ENCODE measurements at regions not wholly inside any gene's neighbourhood (a gene's known extent, or its start where the extent isn't known, plus 50 kb on each side); places are given as distances from the start of the nearest gene placed in this dataset.

- Histone ChIP-seq H3K27ac (ENCODE audit: low read depth, low read length) (no peak overlapping the region), H3K4me1 (ENCODE audit: control insufficient read depth, insufficient read depth, low read length) (no peaks in the 10 kb centered on the region), H3K27me3 (ENCODE audit: control insufficient read depth, insufficient read depth, low read length) (no peaks in the 10 kb centered on the region), H3K36me3 (ENCODE audit: control insufficient read depth, insufficient read depth, low read length) (no peaks in the 10 kb centered on the region), H3K9ac (ENCODE audit: low read length) (no peak overlapping the region), H3K4me3 (ENCODE audit: low read length) (no peak overlapping the region)
These were observed 172.4 kb upstream of the PDE10A start for GRCh38 chr6:165835410-165835851.

GRCh38 chr6:165834613-165835259 lies 171.7 kb upstream of the PDE10A start:
- no peaks in the 10 kb centered on the region for H3K4me1 ChIP-seq (ENCODE audit: control insufficient read depth, insufficient read depth, low read length)
- no peak overlapping the region for H3K9ac ChIP-seq (ENCODE audit: low read length)
- H3K27ac ChIP-seq (ENCODE audit: low read depth, low read length): no peak overlapping the region
- no peaks in the 10 kb centered on the region for H3K36me3 ChIP-seq (ENCODE audit: control insufficient read depth, insufficient read depth, low read length)
- H3K27me3 ChIP-seq (ENCODE audit: control insufficient read depth, insufficient read depth, low read length): no peaks in the 10 kb centered on the region
- no peak overlapping the region for H3K4me3 ChIP-seq (ENCODE audit: low read length)

- no peak overlapping the region for H3K4me3 ChIP-seq (ENCODE audit: low read length)
- no peak overlapping the region for H3K27ac ChIP-seq (ENCODE audit: low read depth, low read length)
- no peak overlapping the region for H3K9ac ChIP-seq (ENCODE audit: low read length)
- H3K27me3 ChIP-seq (ENCODE audit: control insufficient read depth, insufficient read depth, low read length): no peaks in the 10 kb centered on the region
- no peaks in the 10 kb centered on the region for H3K4me1 ChIP-seq (ENCODE audit: control insufficient read depth, insufficient read depth, low read length)
- no peaks in the 10 kb centered on the region for H3K36me3 ChIP-seq (ENCODE audit: control insufficient read depth, insufficient read depth, low read length)
These were observed 170.3 kb upstream of the PDE10A start for GRCh38 chr6:165833355-165833754.

DNA sequence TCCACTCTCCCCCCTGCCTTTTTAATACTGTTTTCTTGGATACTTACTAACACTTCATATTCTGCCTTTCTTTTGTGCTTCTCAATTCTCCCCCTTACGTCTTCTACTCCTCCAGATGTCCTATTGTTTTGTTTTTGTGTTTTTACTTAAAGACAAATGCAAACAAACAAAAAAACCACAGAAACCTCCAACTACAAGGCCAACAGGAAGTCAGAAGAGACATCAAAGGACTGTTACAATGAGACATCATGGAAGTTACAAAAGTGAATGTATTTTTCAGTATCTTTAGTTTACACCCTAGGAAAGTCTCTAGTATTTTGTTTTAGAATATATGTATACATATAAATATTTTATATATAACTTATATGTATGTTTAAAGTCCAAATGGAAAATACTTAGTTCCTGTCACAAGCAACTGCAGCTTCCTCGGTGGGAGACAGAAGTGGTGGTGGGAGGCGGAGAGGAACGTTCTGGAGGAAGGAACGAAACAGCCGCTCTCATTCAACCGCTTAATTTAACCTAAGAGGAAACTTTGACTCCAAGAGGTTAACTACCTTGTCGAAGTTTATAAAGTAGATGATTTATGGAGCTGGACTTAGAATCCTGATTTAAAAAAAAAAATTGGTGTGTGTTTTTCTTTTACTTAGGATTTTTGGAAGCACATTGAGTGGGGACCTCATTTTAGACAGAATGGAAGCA lies 168.9 kb upstream of the PDE10A start:
- no peaks in the 10 kb centered on the region for H3K4me1 ChIP-seq (ENCODE audit: control insufficient read depth, insufficient read depth, low read length)
- H3K4me3 ChIP-seq (ENCODE audit: low read length): no peak overlapping the region
- H3K9ac ChIP-seq (ENCODE audit: low read length): no peak overlapping the region
- no peaks in the 10 kb centered on the region for H3K27me3 ChIP-seq (ENCODE audit: control insufficient read depth, insufficient read depth, low read length)
- no peaks in the 10 kb centered on the region for H3K36me3 ChIP-seq (ENCODE audit: control insufficient read depth, insufficient read depth, low read length)
- H3K27ac ChIP-seq (ENCODE audit: low read depth, low read length): no peak overlapping the region

GRCh38 chr6:165830761-165831160 lies 167.7 kb upstream of the PDE10A start:
- Histone ChIP-seq H3K27me3 (ENCODE audit: control insufficient read depth, insufficient read depth, low read length) (no peaks in the 10 kb centered on the region), H3K9ac (ENCODE audit: low read length) (no peak overlapping the region), H3K36me3 (ENCODE audit: control insufficient read depth, insufficient read depth, low read length) (no peaks in the 10 kb centered on the region), H3K4me3 (ENCODE audit: low read length) (no peak overlapping the region), H3K4me1 (ENCODE audit: control insufficient read depth, insufficient read depth, low read length) (no peaks in the 10 kb centered on the region), H3K27ac (ENCODE audit: low read depth, low read length) (no peak overlapping the region)

DNA sequence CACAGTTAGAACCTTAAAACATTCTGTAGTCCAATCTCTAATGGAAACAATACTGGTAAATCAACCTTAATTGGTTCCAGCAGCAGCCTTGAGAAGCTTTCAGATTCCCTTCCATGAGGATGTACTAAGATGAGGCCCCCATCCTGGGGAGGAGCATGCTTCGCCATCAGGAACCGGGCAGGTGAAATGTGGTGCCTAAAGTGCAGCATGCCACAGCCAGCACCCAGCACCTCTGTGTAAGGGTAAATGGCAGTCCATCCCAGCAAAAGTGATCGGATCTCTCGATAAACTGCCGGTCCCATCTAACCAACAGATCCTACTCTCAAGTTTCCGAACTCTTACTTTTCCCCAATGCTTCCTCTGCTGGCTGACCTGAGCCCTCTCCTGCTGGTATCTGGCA lies 166.3 kb upstream of the PDE10A start:
- Histone ChIP-seq H3K9ac (ENCODE audit: low read length) (no peak overlapping the region), H3K27me3 (ENCODE audit: control insufficient read depth, insufficient read depth, low read length) (no peaks in the 10 kb centered on the region), H3K4me1 (ENCODE audit: control insufficient read depth, insufficient read depth, low read length) (no peaks in the 10 kb centered on the region), H3K27ac (ENCODE audit: low read depth, low read length) (no peak overlapping the region), H3K36me3 (ENCODE audit: control insufficient read depth, insufficient read depth, low read length) (no peaks in the 10 kb centered on the region), H3K4me3 (ENCODE audit: low read length) (no peak overlapping the region)

DNA sequence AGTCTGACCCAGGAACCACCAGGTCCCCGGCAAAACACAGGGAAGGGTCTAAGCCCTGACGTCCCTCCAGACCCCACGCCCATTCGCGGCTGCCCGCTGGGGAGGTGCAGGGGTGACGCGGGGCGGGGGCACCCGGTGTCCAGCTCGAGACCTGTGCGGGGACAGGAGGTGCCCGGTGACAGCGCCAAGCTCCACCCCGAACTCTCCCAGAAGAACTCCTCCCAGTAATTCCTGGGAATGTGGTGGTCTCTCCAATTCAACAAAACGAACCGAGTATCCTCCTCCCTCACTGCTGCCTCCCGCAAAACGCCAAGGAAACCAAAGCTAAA lies 164.1 kb upstream of the PDE10A start:
- Histone ChIP-seq H3K27ac (ENCODE audit: low read depth, low read length) (no peak overlapping the region), H3K36me3 (ENCODE audit: control insufficient read depth, insufficient read depth, low read length) (no peaks in the 10 kb centered on the region), H3K27me3 (ENCODE audit: control insufficient read depth, insufficient read depth, low read length) (no peaks in the 10 kb centered on the region), H3K4me3 (ENCODE audit: low read length) (no peak overlapping the region), H3K4me1 (ENCODE audit: control insufficient read depth, insufficient read depth, low read length) (no peaks in the 10 kb centered on the region), H3K9ac (ENCODE audit: low read length) (no peak overlapping the region)

DNA sequence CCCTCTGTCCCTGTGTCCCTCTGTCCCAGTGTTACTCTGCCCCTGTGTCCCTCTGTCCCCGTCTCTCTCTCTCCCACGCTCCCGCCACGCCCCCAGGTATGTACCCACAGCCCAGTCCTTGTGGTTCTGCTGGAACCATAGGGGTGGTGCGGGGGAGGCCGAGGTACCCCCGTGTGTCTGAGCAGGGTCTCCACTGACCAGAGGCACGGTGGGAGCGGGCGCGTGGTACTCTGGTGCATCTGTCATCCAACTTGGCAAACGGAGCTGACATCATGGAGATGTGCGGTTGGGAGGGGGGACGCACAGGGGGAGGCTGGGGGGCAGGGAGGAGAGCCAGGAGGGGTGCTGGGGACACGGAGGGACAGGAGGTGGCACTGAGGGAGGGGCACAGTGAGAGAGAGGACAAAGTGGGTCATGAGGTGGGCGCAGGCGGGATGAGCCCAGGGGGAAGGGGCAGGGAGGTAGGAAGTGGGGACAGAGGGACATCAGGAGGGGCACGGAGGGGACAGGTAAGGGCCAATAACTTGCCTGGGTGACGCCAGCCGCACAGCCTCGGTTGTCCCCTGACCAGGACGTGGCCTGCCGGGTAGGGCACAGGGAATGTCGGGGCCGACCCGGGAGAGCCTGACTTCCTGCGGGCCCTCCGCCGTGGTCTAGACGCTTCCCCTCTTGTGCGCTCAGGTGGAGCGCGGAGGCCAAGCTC lies 163.6 kb upstream of the PDE10A start:
- Histone ChIP-seq H3K9ac (ENCODE audit: low read length) (no peak overlapping the region), H3K4me1 (ENCODE audit: control insufficient read depth, insufficient read depth, low read length) (no peaks in the 10 kb centered on the region), H3K4me3 (ENCODE audit: low read length) (no peak overlapping the region), H3K27me3 (ENCODE audit: control insufficient read depth, insufficient read depth, low read length) (no peaks in the 10 kb centered on the region), H3K36me3 (ENCODE audit: control insufficient read depth, insufficient read depth, low read length) (no peaks in the 10 kb centered on the region), H3K27ac (ENCODE audit: low read depth, low read length) (no peak overlapping the region)

GRCh38 chr6:165825256-165825815 lies 162.3 kb upstream of the PDE10A start:
- H3K4me3 ChIP-seq (ENCODE audit: low read length): no peak overlapping the region
- H3K36me3 ChIP-seq (ENCODE audit: control insufficient read depth, insufficient read depth, low read length): no peaks in the 10 kb centered on the region
- no peaks in the 10 kb centered on the region for H3K27me3 ChIP-seq (ENCODE audit: control insufficient read depth, insufficient read depth, low read length)
- H3K4me1 ChIP-seq (ENCODE audit: control insufficient read depth, insufficient read depth, low read length): no peaks in the 10 kb centered on the region
- H3K9ac ChIP-seq (ENCODE audit: low read length): no peak overlapping the region
- no peak overlapping the region for H3K27ac ChIP-seq (ENCODE audit: low read depth, low read length)

- no peaks in the 10 kb centered on the region for H3K4me1 ChIP-seq (ENCODE audit: control insufficient read depth, insufficient read depth, low read length)
- H3K27ac ChIP-seq (ENCODE audit: low read depth, low read length): no peak overlapping the region
- H3K9ac ChIP-seq (ENCODE audit: low read length): no peak overlapping the region
- no peak overlapping the region for H3K4me3 ChIP-seq (ENCODE audit: low read length)
- H3K27me3 ChIP-seq (ENCODE audit: control insufficient read depth, insufficient read depth, low read length): peaks cover 5% of the 10 kb centered on the region
- H3K36me3 ChIP-seq (ENCODE audit: control insufficient read depth, insufficient read depth, low read length): no peaks in the 10 kb centered on the region
These were observed 160.7 kb upstream of the PDE10A start for GRCh38 chr6:165823609-165824326.

GRCh38 chr6:165822501-165822900 lies 159.5 kb upstream of the PDE10A start:
- Histone ChIP-seq H3K36me3 (ENCODE audit: control insufficient read depth, insufficient read depth, low read length) (no peaks in the 10 kb centered on the region), H3K27me3 (ENCODE audit: control insufficient read depth, insufficient read depth, low read length) (peaks cover 6% of the 10 kb centered on the region), H3K27ac (ENCODE audit: low read depth, low read length) (no peak overlapping the region), H3K4me1 (ENCODE audit: control insufficient read depth, insufficient read depth, low read length) (no peaks in the 10 kb centered on the region), H3K9ac (ENCODE audit: low read length) (no peak overlapping the region), H3K4me3 (ENCODE audit: low read length) (no peak overlapping the region)

GRCh38 chr6:165821754-165822153 lies 158.7 kb upstream of the PDE10A start:
- Histone ChIP-seq H3K27me3 (ENCODE audit: control insufficient read depth, insufficient read depth, low read length) (peaks cover 7% of the 10 kb centered on the region), H3K4me3 (ENCODE audit: low read length) (no peak overlapping the region)

More at GRCh38 chr6:165821754-165822153, 158.7 kb upstream of the PDE10A start:
- no peaks in the 10 kb centered on the region for H3K36me3 ChIP-seq (ENCODE audit: control insufficient read depth, insufficient read depth, low read length)
- H3K4me1 ChIP-seq (ENCODE audit: control insufficient read depth, insufficient read depth, low read length): no peaks in the 10 kb centered on the region
- no peak overlapping the region for H3K27ac ChIP-seq (ENCODE audit: low read depth, low read length)
- H3K9ac ChIP-seq (ENCODE audit: low read length): no peak overlapping the region
